ENCODE measurements at regions not wholly inside any gene's neighbourhood (a gene's known extent, or its start where the extent isn't known, plus 50 kb on each side); places are given as distances from the start of the nearest gene placed in this dataset.

DNA sequence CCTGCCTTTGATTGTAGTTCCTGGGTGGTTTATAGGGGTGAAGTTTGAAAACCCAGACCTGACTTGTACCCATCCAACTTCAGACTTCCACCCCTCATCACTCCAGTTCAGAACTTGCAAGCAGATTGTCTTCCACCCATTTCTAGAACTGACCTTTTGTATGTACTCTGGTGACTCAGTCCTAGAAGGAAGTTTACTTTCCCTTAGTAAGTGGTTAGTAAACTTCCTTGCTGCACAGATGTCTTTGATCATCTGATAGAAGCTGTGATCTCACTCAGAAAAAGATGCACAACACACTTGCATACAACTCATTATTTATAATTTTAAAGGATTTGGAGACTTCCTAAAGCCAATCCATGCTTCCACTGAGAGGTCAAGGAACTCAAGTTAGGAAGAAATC is 368.0 kb downstream of the MFSD1 start:
- DNase-seq (ENCODE audit: low spot score in 2 of 2): no peak
- no peaks in the 10 kb centered on the region for H3K27me3 Mint-ChIP-seq
- H3K4me1 Mint-ChIP-seq: no peaks in the 10 kb centered on the region

DNA sequence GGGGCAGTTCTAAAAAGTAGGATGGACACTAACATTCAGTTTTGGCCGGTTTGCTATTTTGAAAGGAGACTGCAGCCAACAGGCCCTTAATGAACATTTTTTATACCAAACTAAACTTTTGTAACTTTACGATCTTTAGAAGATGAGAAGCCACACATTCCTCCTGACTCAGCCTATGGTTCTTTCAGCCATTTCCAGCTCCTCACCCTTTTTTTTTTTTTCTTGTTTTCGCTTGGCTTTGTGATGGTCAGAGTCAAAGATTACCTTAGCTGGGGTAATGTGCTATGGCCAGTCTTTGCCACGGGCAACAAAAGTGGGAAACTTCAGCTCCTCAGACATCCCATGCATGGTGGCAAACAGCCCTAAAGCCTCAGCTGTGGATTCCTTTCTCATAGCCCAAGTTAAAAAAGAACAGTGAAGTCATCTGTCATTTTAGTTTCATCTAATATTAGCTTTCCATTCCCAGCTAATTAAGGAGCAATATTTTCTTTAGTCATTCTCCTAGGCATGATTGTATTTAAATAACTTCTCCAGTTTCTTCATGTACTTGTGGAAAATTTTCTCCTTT is 368.7 kb downstream of the MFSD1 start:
- Mint-ChIP-seq H3K27ac (ENCODE audit: low read depth) (no peak overlapping the region), H3K36me3 (ENCODE audit: insufficient read depth) (no peaks in the 10 kb centered on the region), H3K4me3 (no peak overlapping the region), H3K27me3 (no peaks in the 10 kb centered on the region), H3K9me3 (no peaks in the 10 kb centered on the region), H3K4me1 (no peaks in the 10 kb centered on the region)
- ATAC-seq (replicated peaks; ENCODE audit: extremely low read depth, poor library complexity, severe bottlenecking) (no peak), DNase-seq (ENCODE audit: low spot score in 2 of 2) (no peak)

More for the DNA sequence above, 368.0 kb downstream of the MFSD1 start:
- no peak overlapping the region for H3K4me3 Mint-ChIP-seq
- ATAC-seq (replicated peaks; ENCODE audit: extremely low read depth, poor library complexity, severe bottlenecking): no peak
- no peak overlapping the region for H3K27ac Mint-ChIP-seq (ENCODE audit: low read depth)
- H3K36me3 Mint-ChIP-seq (ENCODE audit: insufficient read depth): no peaks in the 10 kb centered on the region
- H3K9me3 Mint-ChIP-seq: no peaks in the 10 kb centered on the region

GRCh38 chr3:159171333-159171732 is 369.5 kb downstream of the MFSD1 start:
- H3K9me3 Mint-ChIP-seq: no peaks in the 10 kb centered on the region
- no peak overlapping the region for H3K4me3 Mint-ChIP-seq
- no peaks in the 10 kb centered on the region for H3K27me3 Mint-ChIP-seq
- H3K36me3 Mint-ChIP-seq (ENCODE audit: insufficient read depth): no peaks in the 10 kb centered on the region
- ATAC-seq (replicated peaks; ENCODE audit: extremely low read depth, poor library complexity, severe bottlenecking) (no peak), DNase-seq (ENCODE audit: low spot score in 2 of 2) (no peak)
- H3K4me1 Mint-ChIP-seq: no peaks in the 10 kb centered on the region
- no peak overlapping the region for H3K27ac Mint-ChIP-seq (ENCODE audit: low read depth)

GRCh38 chr3:159172473-159172872 is 370.6 kb downstream of the MFSD1 start:
- no peak overlapping the region for H3K27ac Mint-ChIP-seq (ENCODE audit: low read depth)
- H3K4me1 Mint-ChIP-seq: no peaks in the 10 kb centered on the region
- H3K27me3 Mint-ChIP-seq: no peaks in the 10 kb centered on the region
- no peak for ATAC-seq (replicated peaks; ENCODE audit: extremely low read depth, poor library complexity, severe bottlenecking)
- no peaks in the 10 kb centered on the region for H3K36me3 Mint-ChIP-seq (ENCODE audit: insufficient read depth)
- no peak overlapping the region for H3K4me3 Mint-ChIP-seq
- no peak for DNase-seq (ENCODE audit: low spot score in 2 of 2)
- H3K9me3 Mint-ChIP-seq: no peaks in the 10 kb centered on the region

DNA sequence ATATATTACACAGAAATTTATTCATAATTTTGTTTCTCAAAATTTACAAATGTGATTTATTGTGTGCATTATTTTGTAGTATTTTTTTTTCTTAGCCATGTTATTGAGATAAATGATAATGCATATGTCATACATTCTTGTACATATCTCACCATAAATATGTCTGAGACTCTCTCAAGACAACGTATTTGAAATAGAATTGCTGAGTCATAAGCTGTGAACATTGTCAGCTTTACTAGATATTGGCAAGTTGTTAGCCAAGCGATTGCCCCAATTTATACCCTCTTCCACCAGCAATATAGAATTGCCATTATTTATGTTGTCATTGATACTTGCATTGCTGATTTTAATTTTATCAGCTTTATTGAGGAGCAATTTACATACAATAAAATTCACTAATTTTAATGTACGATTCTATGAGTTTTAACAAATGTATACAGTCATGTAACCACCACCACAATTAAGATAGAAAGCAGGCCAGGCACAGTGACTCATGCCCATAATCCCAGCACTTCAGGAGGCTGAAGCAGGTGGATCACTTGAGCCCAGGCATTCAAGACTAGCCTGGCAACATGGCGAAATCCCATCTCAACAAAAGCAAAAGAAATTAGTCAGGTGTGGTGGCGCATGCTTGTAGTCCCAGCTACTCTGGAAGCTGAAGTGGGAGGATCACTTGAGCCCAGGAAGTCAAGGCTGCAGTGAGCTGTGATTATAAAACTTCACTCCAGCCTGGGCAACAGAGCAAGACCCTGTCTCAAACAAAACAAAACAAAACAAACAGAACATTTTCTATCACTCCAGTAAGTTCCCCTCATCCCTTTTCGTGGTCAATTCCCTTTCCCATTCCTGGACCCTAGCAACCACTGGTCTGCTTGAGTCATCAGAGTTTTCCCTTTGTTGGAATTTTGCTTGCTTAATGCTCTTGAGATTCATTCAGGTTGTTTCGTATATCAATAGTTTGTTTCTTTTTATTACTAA is 373.1 kb downstream of the MFSD1 start:
- no peaks in the 10 kb centered on the region for H3K4me1 Mint-ChIP-seq
- H3K36me3 Mint-ChIP-seq (ENCODE audit: insufficient read depth): no peaks in the 10 kb centered on the region
- no peak overlapping the region for H3K4me3 Mint-ChIP-seq
- H3K27me3 Mint-ChIP-seq: no peaks in the 10 kb centered on the region
- DNase-seq (ENCODE audit: low spot score in 2 of 2) (no peak), ATAC-seq (replicated peaks; ENCODE audit: extremely low read depth, poor library complexity, severe bottlenecking) (no peak)
- no peak overlapping the region for H3K27ac Mint-ChIP-seq (ENCODE audit: low read depth)
- H3K9me3 Mint-ChIP-seq: no peaks in the 10 kb centered on the region

DNA sequence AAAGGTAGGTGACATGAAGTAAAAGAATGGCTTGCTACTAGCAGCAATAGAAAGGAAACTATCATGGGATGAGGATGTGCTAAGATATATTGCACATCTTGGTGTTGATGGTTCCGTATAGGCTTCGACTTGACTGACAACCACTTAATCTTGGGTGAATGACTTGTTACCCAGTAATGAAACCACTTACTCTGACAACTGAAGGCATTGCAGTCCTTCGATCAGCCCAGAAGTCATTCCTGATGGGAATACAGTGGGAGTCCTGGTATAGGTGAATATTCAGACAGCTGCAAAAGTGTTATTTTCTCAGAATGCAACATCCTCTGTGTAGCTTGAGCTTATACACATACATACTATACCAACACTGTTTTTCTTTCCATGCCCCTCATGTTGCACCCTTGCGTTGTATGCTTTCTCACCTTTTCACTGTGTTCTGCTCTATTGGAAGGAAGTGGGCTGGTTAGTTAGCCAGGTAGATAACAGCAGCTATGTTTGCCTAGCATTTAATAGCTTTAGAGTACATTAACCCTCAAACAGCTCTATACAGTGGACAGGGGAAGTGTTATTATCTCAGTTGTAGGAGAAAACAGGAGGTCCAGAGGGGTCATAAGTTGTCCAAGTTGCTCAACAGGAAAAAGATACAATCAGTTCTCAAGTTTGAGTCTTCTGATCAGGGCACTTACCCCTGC is 376.5 kb downstream of the MFSD1 start:
- ATAC-seq (replicated peaks; ENCODE audit: extremely low read depth, poor library complexity, severe bottlenecking) (no peak), DNase-seq (ENCODE audit: low spot score in 2 of 2) (no peak)
- Mint-ChIP-seq H3K27ac (ENCODE audit: low read depth) (no peak overlapping the region), H3K4me1 (no peaks in the 10 kb centered on the region), H3K4me3 (no peak overlapping the region), H3K36me3 (ENCODE audit: insufficient read depth) (no peaks in the 10 kb centered on the region), H3K27me3 (no peaks in the 10 kb centered on the region), H3K9me3 (peaks cover 6% of the 10 kb centered on the region)

GRCh38 chr3:159182961-159183360 is 381.1 kb downstream of the MFSD1 start:
- H3K9me3 Mint-ChIP-seq: peaks cover 11% of the 10 kb centered on the region
- no peaks in the 10 kb centered on the region for H3K27me3 Mint-ChIP-seq
- H3K36me3 Mint-ChIP-seq (ENCODE audit: insufficient read depth): no peaks in the 10 kb centered on the region
- H3K4me1 Mint-ChIP-seq: no peaks in the 10 kb centered on the region
- H3K4me3 Mint-ChIP-seq: no peak overlapping the region
- no peak for ATAC-seq (replicated peaks; ENCODE audit: extremely low read depth, poor library complexity, severe bottlenecking)
- DNase-seq (ENCODE audit: low spot score in 2 of 2): no peak
- no peak overlapping the region for H3K27ac Mint-ChIP-seq (ENCODE audit: low read depth)

DNA sequence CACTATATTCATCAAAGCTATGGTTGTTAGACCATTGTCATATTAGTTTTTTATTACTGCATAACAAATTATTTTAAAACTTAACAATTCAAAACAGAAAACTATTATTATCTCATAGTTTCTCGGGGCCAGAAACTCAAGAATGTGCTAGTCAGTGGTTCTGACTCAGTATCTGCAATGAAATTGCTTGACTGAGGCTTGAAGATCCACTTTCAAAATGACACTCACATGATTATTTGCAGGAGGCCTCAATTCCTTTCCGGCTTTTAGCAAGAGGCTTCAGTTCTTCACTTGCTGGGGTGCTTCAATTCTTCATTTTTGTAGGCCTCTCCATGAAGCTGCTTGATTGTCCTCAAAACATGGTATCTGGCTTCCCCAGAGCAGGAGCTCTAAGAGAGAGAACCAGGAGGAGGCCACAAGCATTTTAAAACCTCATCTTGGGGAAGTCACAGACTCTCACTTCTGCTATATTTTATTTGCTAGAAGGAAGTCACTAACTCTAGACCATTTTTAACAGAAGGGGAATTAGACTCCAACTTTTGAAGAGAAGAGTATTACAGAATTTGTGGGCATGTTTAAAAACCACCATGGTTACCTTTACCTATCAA is 383.7 kb downstream of the MFSD1 start:
- Mint-ChIP-seq H3K4me3 (no peak overlapping the region), H3K9me3 (peaks cover 11% of the 10 kb centered on the region), H3K4me1 (no peaks in the 10 kb centered on the region), H3K27me3 (no peaks in the 10 kb centered on the region), H3K36me3 (ENCODE audit: insufficient read depth) (no peaks in the 10 kb centered on the region), H3K27ac (ENCODE audit: low read depth) (no peak overlapping the region)
- no peak for DNase-seq (ENCODE audit: low spot score in 2 of 2)
- ATAC-seq (replicated peaks; ENCODE audit: extremely low read depth, poor library complexity, severe bottlenecking): no peak

DNA sequence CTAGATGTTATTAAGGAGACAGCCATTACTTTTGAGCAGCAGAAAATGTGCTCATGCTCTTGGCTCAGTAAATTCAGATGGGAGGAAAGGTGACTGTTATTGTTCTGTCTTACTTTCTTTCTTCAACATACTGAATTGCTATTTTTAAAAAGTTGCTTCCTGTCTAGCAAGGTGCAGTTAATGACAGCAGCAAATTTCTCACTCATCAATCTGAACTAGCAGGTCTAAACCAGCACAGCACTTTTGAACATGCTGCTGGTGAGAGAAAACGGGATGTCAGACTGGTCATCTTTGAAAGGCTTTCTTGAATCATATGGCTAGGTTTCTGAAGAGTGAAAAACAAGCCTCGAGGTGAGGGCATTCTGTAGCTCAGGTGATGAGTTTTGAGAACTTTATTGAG is 384.7 kb downstream of the MFSD1 start:
- DNase-seq (ENCODE audit: low spot score in 2 of 2): no peak
- H3K27ac Mint-ChIP-seq (ENCODE audit: low read depth): no peak overlapping the region
- no peaks in the 10 kb centered on the region for H3K27me3 Mint-ChIP-seq
- H3K4me3 Mint-ChIP-seq: no peak overlapping the region
- ATAC-seq (replicated peaks; ENCODE audit: extremely low read depth, poor library complexity, severe bottlenecking): no peak
- peaks cover 8% of the 10 kb centered on the region for H3K9me3 Mint-ChIP-seq
- H3K36me3 Mint-ChIP-seq (ENCODE audit: insufficient read depth): no peaks in the 10 kb centered on the region
- no peaks in the 10 kb centered on the region for H3K4me1 Mint-ChIP-seq

DNA sequence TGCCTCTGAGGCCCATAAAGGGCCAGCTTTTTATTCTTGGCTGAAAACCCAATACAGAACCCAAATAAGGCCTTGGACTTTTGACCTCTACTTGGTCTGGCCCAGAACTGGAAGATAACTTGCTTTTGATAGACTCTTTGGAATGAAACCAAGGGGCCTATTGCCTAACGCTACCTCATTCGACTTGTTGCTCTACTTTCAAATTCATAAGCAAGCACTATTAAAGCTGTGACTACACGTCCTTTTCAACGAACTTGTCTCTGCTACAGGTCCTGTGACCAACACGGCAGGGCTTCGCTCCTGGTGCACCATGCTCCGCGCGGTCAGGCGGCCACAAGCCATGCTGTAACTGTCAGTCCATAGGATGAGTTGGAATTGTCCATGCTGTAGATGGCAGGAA is 385.4 kb downstream of the MFSD1 start:
- DNase-seq (ENCODE audit: low spot score in 2 of 2): no peak
- no peaks in the 10 kb centered on the region for H3K27me3 Mint-ChIP-seq
- H3K36me3 Mint-ChIP-seq (ENCODE audit: insufficient read depth): no peaks in the 10 kb centered on the region
- no peak for ATAC-seq (replicated peaks; ENCODE audit: extremely low read depth, poor library complexity, severe bottlenecking)
- no peaks in the 10 kb centered on the region for H3K4me1 Mint-ChIP-seq
- H3K9me3 Mint-ChIP-seq: peaks cover 8% of the 10 kb centered on the region
- no peak overlapping the region for H3K4me3 Mint-ChIP-seq
- H3K27ac Mint-ChIP-seq (ENCODE audit: low read depth): no peak overlapping the region

GRCh38 chr3:159187706-159188105 is 385.9 kb downstream of the MFSD1 start:
- DNase-seq (ENCODE audit: low spot score in 2 of 2) (no peak), ATAC-seq (replicated peaks; ENCODE audit: extremely low read depth, poor library complexity, severe bottlenecking) (no peak)
- H3K36me3 Mint-ChIP-seq (ENCODE audit: insufficient read depth): no peaks in the 10 kb centered on the region
- H3K9me3 Mint-ChIP-seq: peaks cover 10% of the 10 kb centered on the region
- H3K27me3 Mint-ChIP-seq: no peaks in the 10 kb centered on the region
- H3K4me3 Mint-ChIP-seq: no peak overlapping the region
- H3K27ac Mint-ChIP-seq (ENCODE audit: low read depth): no peak overlapping the region
- H3K4me1 Mint-ChIP-seq: no peaks in the 10 kb centered on the region

GRCh38 chr3:159189994-159190669 is 388.3 kb downstream of the MFSD1 start:
- DNase-seq (ENCODE audit: low spot score in 2 of 2): no peak
- no peak for ATAC-seq (replicated peaks; ENCODE audit: extremely low read depth, poor library complexity, severe bottlenecking)

More at GRCh38 chr3:159189994-159190669, 388.3 kb downstream of the MFSD1 start:
- Mint-ChIP-seq H3K27me3 (no peaks in the 10 kb centered on the region), H3K9me3 (peaks cover 5% of the 10 kb centered on the region), H3K4me1 (no peaks in the 10 kb centered on the region), H3K27ac (ENCODE audit: low read depth) (no peak overlapping the region), H3K4me3 (no peak overlapping the region), H3K36me3 (ENCODE audit: insufficient read depth) (no peaks in the 10 kb centered on the region)

All from central memory CD8-positive, alpha-beta T cell (primary cell).